ENCODE measurements at regions not wholly inside any gene's neighbourhood (a gene's known extent, or its start where the extent isn't known, plus 50 kb on each side); places are given as distances from the start of the nearest gene placed in this dataset.

- TF ChIP-seq CTCF (IDR thresholded peaks at IDR 0.05) = no peak
These were observed 393.2 kb downstream of the PMP22 start for GRCh38 chr17:14871921-14872320.

- no peak for TF ChIP-seq CTCF (IDR thresholded peaks at IDR 0.05)
These were observed 398.9 kb downstream of the PMP22 start for GRCh38 chr17:14866266-14866665.

- TF ChIP-seq CTCF (IDR thresholded peaks at IDR 0.05) = no peak
These were observed 401.0 kb downstream of the PMP22 start for GRCh38 chr17:14864127-14864526.

- TF ChIP-seq CTCF (IDR thresholded peaks at IDR 0.05) = no peak
These were observed 405.6 kb downstream of the PMP22 start for GRCh38 chr17:14859542-14859941.

- no peak for TF ChIP-seq CTCF (IDR thresholded peaks at IDR 0.05)
These were observed 408.9 kb downstream of the PMP22 start for GRCh38 chr17:14856176-14856575.

- no peak for TF ChIP-seq CTCF (IDR thresholded peaks at IDR 0.05)
These were observed 410.4 kb downstream of the PMP22 start for GRCh38 chr17:14854691-14855090.

GRCh38 chr17:14845591-14846281, 419.4 kb downstream of the PMP22 start:
- no peak for TF ChIP-seq CTCF (IDR thresholded peaks at IDR 0.05)
